Kidney (tissue), 13 donors: ENCODE measurements at regions not wholly inside any gene's neighbourhood (a gene's known extent, or its start where the extent isn't known, plus 50 kb on each side); places are given as distances from the start of the nearest gene placed in this dataset.

Experiments
- DNase-seq, 5 donors: peaks; one replicate each; pipeline ENCODE4 v3.0.0-alpha.2; 2013 to 2020
- FAIRE-seq: peaks from 2 replicates; lab custom pipeline; 2012; peaks lifted over from hg19 to GRCh38; lab: Jason Lieb, UNC
- H3K27ac ChIP-seq, 2 donors: one replicate each; pipeline ENCODE4 v1.7.0; 2013; ENCODE audit warnings: low read depth in 2 of 2, low read length in 2 of 2, inconsistent platforms in 1 of 2
- H3K27me3 ChIP-seq: one replicate; pipeline ENCODE4 v1.7.1; 2013; ENCODE audit warnings: low read length, inconsistent platforms; ENCODE audit not compliant: control insufficient read depth, insufficient read depth
- H3K36me3 ChIP-seq, 3 donors: one replicate each; pipeline versions ENCODE4 v1.7.0 to v1.7.1; 2013; ENCODE audit warnings: low read length in 3 of 3, control low read depth in 1 of 3, inconsistent platforms in 1 of 3; ENCODE audit not compliant: insufficient read depth in 3 of 3, control insufficient read depth in 2 of 3
- H3K4me1 ChIP-seq, 3 donors: one replicate each; pipeline versions ENCODE4 v1.7.0 to v1.7.1; 2013; ENCODE audit warnings: low read length in 3 of 3, inconsistent platforms in 1 of 3, low read depth in 1 of 3; ENCODE audit not compliant: control insufficient read depth in 2 of 3, insufficient read depth in 2 of 3
- H3K4me3 ChIP-seq, 3 donors: one replicate each; pipeline versions ENCODE4 v1.7.0 to v1.8.1; 2013; ENCODE audit warnings: low read length in 3 of 3, control low read depth in 1 of 3, inconsistent platforms in 1 of 3
- H3K9ac ChIP-seq, 3 donors: one replicate each; pipeline versions ENCODE4 v1.7.0 to v1.7.1; 2013; ENCODE audit warnings: low read length in 3 of 3, control low read depth in 1 of 3, inconsistent platforms in 1 of 3
- H3K9me3 ChIP-seq, 3 donors: one replicate each; pipeline versions ENCODE4 v1.7.0 to v1.7.1; 2013; ENCODE audit warnings: low read length in 3 of 3, control low read depth in 1 of 3, inconsistent platforms in 1 of 3; ENCODE audit not compliant: control insufficient read depth in 2 of 3, insufficient read depth in 1 of 3
- CTCF ChIP-seq: IDR thresholded peaks from 3 replicates; pipeline ENCODE4 v1.5.1; 2012; ENCODE audit warnings: mild to moderate bottlenecking, moderate library complexity, borderline replicate concordance; ENCODE audit not compliant: insufficient read depth; ENCODE audit errors: extremely low read depth
- intact Hi-C: fragments of 100-400 bp; cut with DNase I; formaldehyde crosslinking; loops from one replicate; pipeline ENCODE4 v1.11.1; 2022
- donor health status: control.
- donor health status: control.
- donor health status: control.
- donor health status: control.
- donor health status: control.
- donor health status: DM: yes; HTN: yes; CAD: no.
- donor health status: Normal renal cell carcinoma (clear cell type).

GRCh38 chr9:26524267-26524666, 368.3 kb downstream of the CAAP1 start:
- TF ChIP-seq CTCF, result no peak
- intact Hi-C loops, result no loop called here
- Histone ChIP-seq H3K36me3 (no peaks in the 10 kb centered on the region), H3K27me3 (no peaks in the 10 kb centered on the region), H3K27ac (no peak overlapping the region), H3K9ac (no peak overlapping the region), H3K4me3 (no peak overlapping the region), H3K9me3 (no peaks in the 10 kb centered on the region), H3K4me1 (no peaks in the 10 kb centered on the region)
- FAIRE-seq (no peak), DNase-seq (peak in 3 of 5 donors; percentile 31 to 82 (median 56))

DNA sequence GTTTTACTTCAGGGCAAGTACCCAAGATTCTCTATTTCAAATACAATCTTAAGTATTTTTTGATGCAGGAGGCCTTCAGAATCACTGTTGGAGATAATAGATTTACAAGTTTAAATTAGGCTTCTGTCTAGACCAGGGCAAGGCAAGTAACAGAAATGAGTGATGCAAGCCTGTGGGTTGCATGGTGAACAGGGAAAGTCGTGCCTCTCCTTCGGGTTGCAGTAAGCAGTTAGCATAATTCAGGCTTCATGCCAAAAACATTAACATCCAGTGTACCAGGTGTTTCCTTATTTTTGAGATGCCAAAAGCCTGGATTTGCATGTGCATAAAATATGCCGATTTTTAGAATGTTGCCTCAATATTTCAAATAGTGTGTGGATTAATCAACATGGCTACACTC, 369.0 kb downstream of the CAAP1 start:
- intact Hi-C loops, result no loop called here
- no peak overlapping the region for H3K4me3 ChIP-seq
- no peak overlapping the region for H3K9ac ChIP-seq
- no peak for TF ChIP-seq CTCF
- no peaks in the 10 kb centered on the region for H3K36me3 ChIP-seq
- H3K9me3 ChIP-seq, result no peaks in the 10 kb centered on the region
- no peaks in the 10 kb centered on the region for H3K4me1 ChIP-seq
- no peak for FAIRE-seq
- H3K27ac ChIP-seq, result no peak overlapping the region
- H3K27me3 ChIP-seq, result no peaks in the 10 kb centered on the region
- peak in 1 of 5 donors; percentile 6 for DNase-seq

DNA sequence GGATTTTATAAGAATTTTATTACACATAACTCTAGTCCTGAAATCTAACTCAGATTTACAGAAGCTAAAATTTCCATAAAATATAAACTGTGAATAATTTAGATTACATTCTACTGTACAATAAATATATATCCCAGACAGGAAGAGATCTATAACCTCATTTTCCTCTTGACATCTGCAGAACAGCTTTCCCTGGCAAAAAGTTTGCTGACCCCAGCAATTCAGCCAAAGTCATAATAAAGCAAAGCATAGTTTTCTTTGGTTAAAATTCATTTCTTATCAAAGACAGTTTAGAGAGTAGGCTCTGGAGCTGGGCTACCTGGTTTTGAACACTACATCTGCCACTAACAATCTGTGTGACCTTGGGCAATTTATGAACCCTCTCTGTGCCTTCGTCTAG, 372.5 kb downstream of the CAAP1 start:
- H3K9me3 ChIP-seq, result no peaks in the 10 kb centered on the region
- no peaks in the 10 kb centered on the region for H3K4me1 ChIP-seq
- intact Hi-C loops, result no loop called here
- H3K27me3 ChIP-seq, result no peaks in the 10 kb centered on the region
- H3K27ac ChIP-seq, result no peak overlapping the region
- no peaks in the 10 kb centered on the region for H3K36me3 ChIP-seq
- no peak for FAIRE-seq
- no peak for TF ChIP-seq CTCF
- DNase-seq, result peak in 1 of 5 donors; percentile 8
- H3K4me3 ChIP-seq, result no peak overlapping the region
- no peak overlapping the region for H3K9ac ChIP-seq

DNA sequence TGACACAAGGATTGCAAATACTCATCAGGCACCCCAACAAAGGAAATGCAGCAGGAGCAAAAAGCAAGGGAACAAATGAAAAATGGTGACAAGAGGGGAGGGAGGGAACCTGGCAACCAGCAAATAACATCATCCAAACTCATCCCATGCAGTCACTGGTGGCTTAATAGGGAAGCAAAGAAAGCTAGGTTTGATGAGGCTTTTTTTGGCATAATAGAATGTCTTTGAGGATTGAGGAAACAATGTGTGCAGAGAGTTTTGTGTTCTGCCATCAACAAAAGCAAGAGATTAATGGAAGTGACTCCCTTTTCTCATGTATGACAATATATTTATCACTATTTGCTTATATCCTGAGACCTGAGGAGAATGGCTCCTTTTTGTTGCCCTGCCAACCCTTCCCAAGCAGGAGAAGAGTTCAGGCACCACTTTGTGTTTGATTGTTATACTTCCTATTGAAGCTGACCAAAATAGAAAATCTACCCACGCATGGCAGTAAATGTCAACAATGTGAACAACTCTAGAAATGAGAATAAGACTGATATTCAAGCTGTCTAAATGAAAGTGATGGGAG, 375.7 kb downstream of the CAAP1 start:
- intact Hi-C loops, result no loop called here

More for the DNA sequence above, 375.7 kb downstream of the CAAP1 start:
- Histone ChIP-seq H3K27ac (no peak overlapping the region), H3K9ac (no peak overlapping the region), H3K4me3 (no peak overlapping the region), H3K27me3 (no peaks in the 10 kb centered on the region), H3K4me1 (no peaks in the 10 kb centered on the region), H3K36me3 (no peaks in the 10 kb centered on the region), H3K9me3 (no peaks in the 10 kb centered on the region)
- TF ChIP-seq CTCF, result no peak
- DNase-seq (peak in 1 of 5 donors; percentile 4), FAIRE-seq (no peak)
